Adrenal gland (tissue), 5 donors: ENCODE measurements at regions not wholly inside any gene's neighbourhood (a gene's known extent, or its start where the extent isn't known, plus 50 kb on each side); places are given as distances from the start of the nearest gene placed in this dataset.

ENCODE experiments used
- CTCF ChIP-seq, 6 experiments: fragments of 450-650 bp in 4 of 6; fragments of 200-600 bp in 2 of 6; sonication (generic) in 1 of 6; IDR thresholded peaks; 1 replicate in 5 of 6; 2 replicates in 1 of 6; pipeline versions ENCODE4 v1.5.1 to v1.8.0; 2016 to 2021; ENCODE audit warnings: antibody characterized with exemption in 6 of 6, mild to moderate bottlenecking in 2 of 6, moderate library complexity in 1 of 6
- POLR2A ChIP-seq, 2 donors: fragments of 450-650 bp; IDR thresholded peaks; one replicate each; pipeline ENCODE4 v1.6.1; 2017; ENCODE audit warnings: antibody characterized with exemption in 2 of 2, mild to moderate bottlenecking in 2 of 2, moderate library complexity in 1 of 2
- donor health status: DM: no; HTN: no; CAD: no.

- TF ChIP-seq CTCF (IDR thresholded peaks at IDR 0.05) (no peak), POLR2A (IDR thresholded peaks at IDR 0.05) (no peak)
Observed at GRCh38 chr10:28090506-28090905, 91.6 kb upstream of the ODAD2 start.
